ENCODE measurements at regions not wholly inside any gene's neighbourhood (a gene's known extent, or its start where the extent isn't known, plus 50 kb on each side); places are given as distances from the start of the nearest gene placed in this dataset.
"Not testable (repeated sequence)": the region's sequence is repeated elsewhere in the genome, so short reads cannot be mapped to it uniquely, and the experiment has no call there.

DNA sequence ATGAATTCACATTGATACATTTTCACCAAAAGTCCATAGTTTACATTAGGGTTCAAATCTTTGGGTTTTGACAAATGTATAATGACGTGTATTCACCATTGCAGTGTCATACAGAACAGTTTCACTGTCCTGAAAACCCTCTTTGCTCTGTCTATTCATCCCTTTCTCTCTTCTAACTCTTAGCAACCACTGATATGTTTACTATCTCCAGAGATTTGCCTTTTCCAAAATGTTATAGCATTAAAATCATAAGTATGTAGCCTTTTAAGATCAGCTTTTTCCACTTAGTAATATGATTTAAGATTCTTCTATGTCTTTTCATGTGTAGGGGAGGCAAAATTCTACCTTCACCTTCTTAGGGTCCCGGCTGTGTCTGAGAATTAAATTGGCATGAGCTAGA, 203.8 kb downstream of the TPRG1 start:
- Histone ChIP-seq H3K4me3 (no peak overlapping the region), H3K36me3 (no peaks in the 10 kb centered on the region), H3K27ac (no peak overlapping the region), H3K4me1 (no peaks in the 10 kb centered on the region), H3K9me3 (peaks cover 9% of the 10 kb centered on the region), H3K27me3 (ENCODE audit: low read depth) (no peaks in the 10 kb centered on the region)
- ATAC-seq (no peak), DNase-seq (no peak)
- intact Hi-C loops (cut with DNase I): no loop called here
- TF ChIP-seq, protein P1, sequence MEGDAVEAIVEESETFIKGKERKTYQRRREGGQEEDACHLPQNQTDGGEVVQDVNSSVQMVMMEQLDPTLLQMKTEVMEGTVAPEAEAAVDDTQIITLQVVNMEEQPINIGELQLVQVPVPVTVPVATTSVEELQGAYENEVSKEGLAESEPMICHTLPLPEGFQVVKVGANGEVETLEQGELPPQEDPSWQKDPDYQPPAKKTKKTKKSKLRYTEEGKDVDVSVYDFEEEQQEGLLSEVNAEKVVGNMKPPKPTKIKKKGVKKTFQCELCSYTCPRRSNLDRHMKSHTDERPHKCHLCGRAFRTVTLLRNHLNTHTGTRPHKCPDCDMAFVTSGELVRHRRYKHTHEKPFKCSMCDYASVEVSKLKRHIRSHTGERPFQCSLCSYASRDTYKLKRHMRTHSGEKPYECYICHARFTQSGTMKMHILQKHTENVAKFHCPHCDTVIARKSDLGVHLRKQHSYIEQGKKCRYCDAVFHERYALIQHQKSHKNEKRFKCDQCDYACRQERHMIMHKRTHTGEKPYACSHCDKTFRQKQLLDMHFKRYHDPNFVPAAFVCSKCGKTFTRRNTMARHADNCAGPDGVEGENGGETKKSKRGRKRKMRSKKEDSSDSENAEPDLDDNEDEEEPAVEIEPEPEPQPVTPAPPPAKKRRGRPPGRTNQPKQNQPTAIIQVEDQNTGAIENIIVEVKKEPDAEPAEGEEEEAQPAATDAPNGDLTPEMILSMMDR (IDR thresholded peaks at IDR 0.05): no peak

DNA sequence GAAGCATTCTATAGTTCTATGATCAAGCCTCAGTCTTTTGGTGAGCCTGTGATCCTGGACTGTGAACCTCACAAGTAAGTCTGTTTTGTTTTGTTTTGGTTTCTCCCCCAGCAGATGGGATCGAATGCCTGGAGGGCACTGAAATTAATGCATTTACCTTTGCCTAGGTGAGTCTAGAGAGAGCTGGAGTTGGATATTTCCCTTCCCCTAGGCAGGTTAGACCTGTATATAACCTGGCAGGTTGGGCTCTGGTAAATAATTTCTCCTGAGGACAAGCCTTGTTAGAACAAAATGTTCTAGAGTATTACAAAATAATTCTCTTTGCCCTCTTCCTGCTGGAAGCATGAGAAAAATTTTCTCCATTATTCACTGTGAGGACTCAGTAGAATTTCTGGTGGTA, 211.9 kb downstream of the TPRG1 start:
- intact Hi-C loops (cut with DNase I): no loop called here
- TF ChIP-seq, protein P1 (IDR thresholded peaks at IDR 0.05): no peak
- H3K4me1 ChIP-seq: no peaks in the 10 kb centered on the region
- no peaks in the 10 kb centered on the region for H3K9me3 ChIP-seq
- H3K4me3 ChIP-seq: no peak overlapping the region
- H3K27ac ChIP-seq: no peak overlapping the region
- H3K36me3 ChIP-seq: no peaks in the 10 kb centered on the region
- DNase-seq (no peak), ATAC-seq (no peak)
- H3K27me3 ChIP-seq (ENCODE audit: low read depth): no peaks in the 10 kb centered on the region

DNA sequence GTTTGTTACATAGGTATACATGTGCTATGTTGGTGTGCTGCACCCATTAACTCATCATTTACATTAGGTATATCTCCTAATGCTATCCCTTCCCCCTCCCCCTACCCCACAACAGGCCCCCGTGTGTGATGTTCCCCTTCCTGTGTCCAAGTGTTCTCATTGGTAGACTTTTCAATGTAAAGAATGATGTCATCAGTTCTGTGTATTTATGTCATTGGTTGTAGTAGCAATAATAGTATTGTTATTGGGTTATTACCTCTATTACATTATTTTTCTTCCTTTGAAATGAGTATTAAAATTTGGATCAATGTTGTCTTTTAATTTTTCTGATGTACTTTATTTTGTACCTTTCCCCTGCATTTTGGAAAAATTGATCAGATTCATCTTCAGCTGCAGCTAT, 214.1 kb downstream of the TPRG1 start:
- H3K27ac ChIP-seq; DNase-seq; H3K4me3 ChIP-seq; H3K4me1 ChIP-seq; H3K9me3 ChIP-seq; ATAC-seq; intact Hi-C loops (cut with DNase I); H3K27me3 ChIP-seq (ENCODE audit: low read depth); H3K36me3 ChIP-seq: not testable (repeated sequence)

DNA sequence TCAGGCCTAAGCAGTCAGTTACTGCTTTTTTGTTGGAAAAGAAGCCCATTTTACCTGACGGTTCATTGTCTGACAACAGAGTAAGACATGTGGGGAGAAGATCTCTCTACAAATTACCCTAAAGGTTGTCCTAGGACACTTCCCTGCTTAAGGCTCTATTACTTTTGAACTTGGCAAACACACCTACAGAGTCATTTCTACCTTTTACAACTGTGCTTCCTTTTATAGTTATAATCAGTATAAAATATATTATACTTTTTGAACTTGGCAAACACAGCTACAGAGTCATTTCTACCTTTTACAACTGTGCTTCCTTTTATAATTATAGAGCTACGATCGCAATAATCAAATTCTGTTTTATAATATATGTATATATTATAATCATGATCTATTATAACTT, 215.0 kb downstream of the TPRG1 start:
- Histone ChIP-seq H3K27me3 (ENCODE audit: low read depth) (no peaks in the 10 kb centered on the region), H3K4me1 (no peaks in the 10 kb centered on the region), H3K36me3 (no peaks in the 10 kb centered on the region), H3K27ac (no peak overlapping the region), H3K9me3 (no peaks in the 10 kb centered on the region), H3K4me3 (no peak overlapping the region)
- DNase-seq (no peak), ATAC-seq (no peak)
- TF ChIP-seq, protein P1 (IDR thresholded peaks at IDR 0.05): no peak
- intact Hi-C loops (cut with DNase I): no loop called here

DNA sequence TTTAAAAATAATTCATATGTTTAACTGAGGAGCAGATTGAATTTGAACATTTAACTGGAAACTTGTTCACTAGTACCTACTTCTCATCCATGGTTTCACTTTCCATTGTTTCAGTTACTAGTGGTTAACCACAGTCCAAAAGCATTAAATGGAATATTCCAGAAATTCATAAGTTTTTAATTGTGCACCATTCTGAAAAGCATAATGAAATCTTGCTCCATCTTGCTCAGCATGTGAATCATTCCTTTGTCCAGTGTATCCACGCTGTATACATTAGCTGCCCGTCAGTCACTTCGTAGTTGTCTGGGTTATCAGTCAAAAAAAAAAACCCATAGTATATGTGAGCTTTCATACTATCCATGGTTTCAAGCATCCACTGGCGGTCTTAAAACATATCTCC, 217.6 kb downstream of the TPRG1 start:
- TF ChIP-seq, protein P1 (IDR thresholded peaks at IDR 0.05): no peak
- H3K36me3 ChIP-seq: no peaks in the 10 kb centered on the region
- intact Hi-C loops (cut with DNase I): no loop called here
- DNase-seq: no peak
- H3K27ac ChIP-seq: no peak overlapping the region
- H3K9me3 ChIP-seq: no peaks in the 10 kb centered on the region
- no peaks in the 10 kb centered on the region for H3K27me3 ChIP-seq (ENCODE audit: low read depth)
- H3K4me1 ChIP-seq: no peaks in the 10 kb centered on the region
- no peak overlapping the region for H3K4me3 ChIP-seq
- ATAC-seq: no peak

DNA sequence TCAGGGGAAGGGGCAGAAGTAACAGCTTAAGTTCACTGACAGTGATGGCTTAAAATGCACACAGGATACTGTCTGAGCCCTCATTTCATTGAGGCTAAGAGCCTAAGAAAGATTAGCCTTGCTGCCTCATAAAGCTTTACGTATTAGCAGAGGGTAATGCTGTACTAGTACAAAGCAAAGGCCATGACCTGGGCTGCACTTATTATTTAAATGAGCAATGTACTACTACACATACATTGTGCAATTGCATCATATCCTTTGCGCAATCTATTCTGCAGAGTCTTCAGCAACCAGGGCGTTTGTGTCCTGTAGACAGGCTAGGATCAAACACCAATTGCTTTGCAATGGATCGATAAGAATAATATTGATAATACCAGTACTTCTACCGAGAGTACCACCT, 221.8 kb downstream of the TPRG1 start:
- Histone ChIP-seq H3K27me3 (ENCODE audit: low read depth) (no peaks in the 10 kb centered on the region), H3K36me3 (no peaks in the 10 kb centered on the region), H3K4me1 (no peaks in the 10 kb centered on the region), H3K27ac (no peak overlapping the region), H3K4me3 (no peak overlapping the region), H3K9me3 (no peaks in the 10 kb centered on the region)
- intact Hi-C loops (cut with DNase I): no loop called here
- DNase-seq (no peak), ATAC-seq (peak; percentile 11 to 48)
- TF ChIP-seq, protein P1 (IDR thresholded peaks at IDR 0.05): no peak
